ENCODE measurements at regions not wholly inside any gene's neighbourhood (a gene's known extent, or its start where the extent isn't known, plus 50 kb on each side); places are given as distances from the start of the nearest gene placed in this dataset.

DNA sequence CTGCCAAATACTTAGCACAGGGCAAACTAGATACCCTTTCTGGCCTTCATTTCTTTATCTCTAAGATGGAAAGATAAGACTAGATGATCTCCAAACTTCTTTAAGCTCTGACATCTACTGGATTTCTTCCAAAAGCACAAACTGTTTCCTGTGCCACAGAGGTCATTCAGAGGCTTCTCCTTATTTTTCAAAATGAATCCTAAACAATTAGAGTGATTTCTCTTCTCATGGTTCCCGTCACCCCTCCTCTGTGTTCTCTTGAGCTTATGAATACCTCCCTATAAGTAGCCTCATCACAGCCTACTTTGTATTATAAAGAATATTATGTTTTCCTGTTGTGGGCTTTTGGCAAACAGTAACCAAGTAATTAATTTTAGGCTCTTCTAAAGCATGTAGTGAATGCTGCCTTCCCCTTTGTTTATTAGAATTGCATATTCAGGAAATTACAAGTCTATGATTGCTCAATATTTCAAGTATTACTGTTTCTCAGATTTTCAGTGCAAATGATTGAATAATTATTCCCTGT lies 179.5 kb downstream of the REEP3 start:
- TF ChIP-seq EZH2 (IDR thresholded peaks at IDR 0.05; ENCODE audit: borderline replicate concordance, insufficient read depth, low read depth, low read length, poor library complexity, severe bottlenecking) (no peak), CTCF (IDR thresholded peaks at IDR 0.05) (no peak)

Measured in B cell (primary cell).